ENCODE measurements at regions not wholly inside any gene's neighbourhood (a gene's known extent, or its start where the extent isn't known, plus 50 kb on each side); places are given as distances from the start of the nearest gene placed in this dataset.
"Not testable (repeated sequence)": the region's sequence is repeated elsewhere in the genome, so short reads cannot be mapped to it uniquely, and the experiment has no call there.

- Histone ChIP-seq H3K4me3 (no peak overlapping the region), H3K36me3 (ENCODE audit: low read depth, missing control alignments) (no peaks in the 10 kb centered on the region), H3K27me3 (no peaks in the 10 kb centered on the region), H3K4me1 (no peaks in the 10 kb centered on the region), H3K27ac (no peak overlapping the region), H3K9me3 (no peaks in the 10 kb centered on the region)
- 82 to 93% methylated on average over 2 of the region's 2 CpGs for WGBS, 2 donors
- DNase-seq: no peak
- no peak for TF ChIP-seq POLR2A (IDR thresholded peaks at IDR 0.05)
- TF ChIP-seq CTCF (IDR thresholded peaks at IDR 0.05): no peak
- intact Hi-C loops (cut with DNase I; ENCODE audit: low total_unique reads): no loop called here
These were observed 283.3 kb downstream of the KLF13 start for GRCh38 chr15:31609906-31610305.

GRCh38 chr15:31615643-31616415 lies 289.2 kb downstream of the KLF13 start:
- Histone ChIP-seq H3K4me3 (no peak overlapping the region), H3K27ac (no peak overlapping the region), H3K9me3 (no peaks in the 10 kb centered on the region), H3K36me3 (ENCODE audit: low read depth, missing control alignments) (no peaks in the 10 kb centered on the region), H3K27me3 (no peaks in the 10 kb centered on the region), H3K4me1 (no peaks in the 10 kb centered on the region)
- intact Hi-C loops (cut with DNase I; ENCODE audit: low total_unique reads): no loop called here
- 88 to 91% methylated on average over 9 of the region's 9 CpGs for WGBS, 2 donors
- TF ChIP-seq POLR2A (IDR thresholded peaks at IDR 0.05): no peak
- TF ChIP-seq CTCF (IDR thresholded peaks at IDR 0.05): no peak
- DNase-seq: no peak

GRCh38 chr15:31623297-31623696 lies 296.7 kb downstream of the KLF13 start:
- WGBS, 2 donors: 86 to 98% methylated on average over 7 to 11 of the region's 11 CpGs
- H3K4me1 ChIP-seq; H3K9me3 ChIP-seq; H3K36me3 ChIP-seq (ENCODE audit: low read depth, missing control alignments); H3K4me3 ChIP-seq; DNase-seq; H3K27me3 ChIP-seq; intact Hi-C loops (cut with DNase I; ENCODE audit: low total_unique reads); H3K27ac ChIP-seq: not testable (repeated sequence)

- DNase-seq; H3K27ac ChIP-seq; H3K4me1 ChIP-seq; H3K4me3 ChIP-seq; H3K36me3 ChIP-seq (ENCODE audit: low read depth, missing control alignments); intact Hi-C loops (cut with DNase I; ENCODE audit: low total_unique reads); H3K9me3 ChIP-seq; H3K27me3 ChIP-seq: not testable (repeated sequence)
- 71 to 81% methylated on average over 1 of the region's 1 CpG for WGBS, 2 donors
These were observed 297.5 kb downstream of the KLF13 start for GRCh38 chr15:31624115-31624514.

- H3K4me1 ChIP-seq; H3K4me3 ChIP-seq; DNase-seq; H3K27ac ChIP-seq; H3K36me3 ChIP-seq (ENCODE audit: low read depth, missing control alignments); intact Hi-C loops (cut with DNase I; ENCODE audit: low total_unique reads); H3K9me3 ChIP-seq; H3K27me3 ChIP-seq: not testable (repeated sequence)
- WGBS, 2 donors: 73 to 80% methylated on average over 6 of the region's 6 CpGs
These were observed 309.1 kb downstream of the KLF13 start for GRCh38 chr15:31635715-31636114.

- DNase-seq; H3K36me3 ChIP-seq (ENCODE audit: low read depth, missing control alignments); H3K27me3 ChIP-seq; H3K9me3 ChIP-seq; intact Hi-C loops (cut with DNase I; ENCODE audit: low total_unique reads); H3K27ac ChIP-seq; H3K4me3 ChIP-seq; H3K4me1 ChIP-seq: not testable (repeated sequence)
- 82 to 83% methylated on average over 1 of the region's 1 CpG for WGBS, 2 donors
These were observed 310.3 kb downstream of the KLF13 start for GRCh38 chr15:31636911-31637310.

- 50 to 71% methylated on average over 3 to 5 of the region's 5 CpGs for WGBS, 2 donors
- H3K27ac ChIP-seq; H3K4me3 ChIP-seq; DNase-seq; H3K27me3 ChIP-seq; H3K9me3 ChIP-seq; H3K4me1 ChIP-seq; intact Hi-C loops (cut with DNase I; ENCODE audit: low total_unique reads); H3K36me3 ChIP-seq (ENCODE audit: low read depth, missing control alignments): not testable (repeated sequence)
These were observed 317.3 kb downstream of the KLF13 start for GRCh38 chr15:31643955-31644354.

- intact Hi-C loops (cut with DNase I; ENCODE audit: low total_unique reads); H3K27me3 ChIP-seq; H3K4me1 ChIP-seq; H3K36me3 ChIP-seq (ENCODE audit: low read depth, missing control alignments); H3K27ac ChIP-seq; H3K4me3 ChIP-seq; H3K9me3 ChIP-seq; DNase-seq: not testable (repeated sequence)
- 56 to 78% methylated on average over 2 to 3 of the region's 3 CpGs for WGBS, 2 donors
These were observed 318.1 kb downstream of the KLF13 start for GRCh38 chr15:31644761-31645160.

- H3K4me3 ChIP-seq; H3K9me3 ChIP-seq; H3K27ac ChIP-seq; intact Hi-C loops (cut with DNase I; ENCODE audit: low total_unique reads); DNase-seq; H3K36me3 ChIP-seq (ENCODE audit: low read depth, missing control alignments); H3K27me3 ChIP-seq; H3K4me1 ChIP-seq: not testable (repeated sequence)
- WGBS, 2 donors: 75 to 77% methylated on average over 4 to 5 of the region's 5 CpGs
These were observed 320.7 kb downstream of the KLF13 start for GRCh38 chr15:31647337-31647826.

GRCh38 chr15:31649634-31650033 lies 323.0 kb downstream of the KLF13 start:
- H3K36me3 ChIP-seq (ENCODE audit: low read depth, missing control alignments); intact Hi-C loops (cut with DNase I; ENCODE audit: low total_unique reads); H3K27ac ChIP-seq; H3K9me3 ChIP-seq; DNase-seq; H3K27me3 ChIP-seq; H3K4me3 ChIP-seq; H3K4me1 ChIP-seq: not testable (repeated sequence)
- WGBS, 2 donors: 88 to 89% methylated on average over 7 of the region's 7 CpGs

All from testis (tissue), 2 donors.